H54 (cell line): ENCODE measurements at regions not wholly inside any gene's neighbourhood (a gene's known extent, or its start where the extent isn't known, plus 50 kb on each side); places are given as distances from the start of the nearest gene placed in this dataset.
"Not testable (repeated sequence)": the region's sequence is repeated elsewhere in the genome, so short reads cannot be mapped to it uniquely, and the experiment has no call there.

Experiments used
- DNase-seq: peaks from one replicate; pipeline ENCODE4 v3.0.0; 2011; ENCODE audit warnings: low spot score, mixed read lengths; ENCODE audit not compliant: insufficient read length
- FAIRE-seq: peaks from 3 replicates; lab custom pipeline; 2011; peaks lifted over from hg19 to GRCh38; lab: Jason Lieb, UNC
- POLR2A ChIP-seq: IDR thresholded peaks from 2 replicates; pipeline ENCODE4 v1.6.1; 2011; ENCODE audit warnings: low read depth, mild to moderate bottlenecking, low read length

- DNase-seq (no peak), FAIRE-seq (no peak)
- TF ChIP-seq POLR2A: no peak
Measured at GRCh38 chr6:164663634-164664033, 645.8 kb downstream of the C6orf118 start.

- FAIRE-seq (no peak), DNase-seq (no peak)
- no peak for TF ChIP-seq POLR2A
Measured at GRCh38 chr6:164661716-164662115, 647.7 kb downstream of the C6orf118 start.

- DNase-seq (no peak), FAIRE-seq (no peak)
- TF ChIP-seq POLR2A: no peak
Measured at GRCh38 chr6:164660781-164661180, 648.6 kb downstream of the C6orf118 start.

- DNase-seq: no peak
- TF ChIP-seq POLR2A: no peak
- no peak for FAIRE-seq
Measured at GRCh38 chr6:164640956-164641355, 668.4 kb downstream of the C6orf118 start.

GRCh38 chr6:164628302-164628931 is 681.0 kb downstream of the C6orf118 start:
- FAIRE-seq: no peak
- DNase-seq: no peak
- no peak for TF ChIP-seq POLR2A

GRCh38 chr6:164616917-164617524 is 692.4 kb downstream of the C6orf118 start:
- FAIRE-seq (no peak), DNase-seq (no peak)
- no peak for TF ChIP-seq POLR2A

- no peak for TF ChIP-seq POLR2A
- no peak for FAIRE-seq
Measured at GRCh38 chr6:164612751-164613150, 696.7 kb downstream of the C6orf118 start.

GRCh38 chr6:164610859-164611258 is 698.5 kb downstream of the C6orf118 start:
- not testable (repeated sequence) for FAIRE-seq, DNase-seq

More at GRCh38 chr6:164612751-164613150, 696.7 kb downstream of the C6orf118 start:
- no peak for DNase-seq

- not testable (repeated sequence) for DNase-seq
Measured at GRCh38 chr6:164602415-164602814, 707.0 kb downstream of the C6orf118 start.

GRCh38 chr6:164581563-164581962 is 727.8 kb downstream of the C6orf118 start:
- FAIRE-seq (no peak), DNase-seq (no peak)
- TF ChIP-seq POLR2A: no peak

More at GRCh38 chr6:164602415-164602814, 707.0 kb downstream of the C6orf118 start:
- not testable (repeated sequence) for FAIRE-seq

- TF ChIP-seq POLR2A: no peak
- FAIRE-seq (no peak), DNase-seq (no peak)
Measured at GRCh38 chr6:164579035-164579434, 730.4 kb downstream of the C6orf118 start.

- TF ChIP-seq POLR2A: no peak
- no peak for FAIRE-seq
- DNase-seq: no peak
Measured at GRCh38 chr6:164578616-164579015, 730.8 kb downstream of the C6orf118 start.

GRCh38 chr6:164570801-164571200 is 738.6 kb downstream of the C6orf118 start:
- TF ChIP-seq POLR2A: no peak
- no peak for FAIRE-seq
- no peak for DNase-seq

- FAIRE-seq: no peak
Measured at GRCh38 chr6:164569509-164569908, 739.9 kb downstream of the C6orf118 start.

GRCh38 chr6:164563924-164564323 is 745.5 kb downstream of the C6orf118 start:
- FAIRE-seq (no peak), DNase-seq (no peak)
- TF ChIP-seq POLR2A: no peak

More at GRCh38 chr6:164569509-164569908, 739.9 kb downstream of the C6orf118 start:
- no peak for TF ChIP-seq POLR2A
- DNase-seq: no peak
